Natural killer cell (primary cell): ENCODE measurements at regions not wholly inside any gene's neighbourhood (a gene's known extent, or its start where the extent isn't known, plus 50 kb on each side); places are given as distances from the start of the nearest gene placed in this dataset.

Experiments used
- ATAC-seq, 3 donors: fragments of 150-1000 bp in 2 of 3; fragments of 200-7000 bp in 1 of 3; cut with Tn5 transposase; 1 replicate in 1 of 3; 2 replicates in 2 of 3; pipeline ENCODE4 v1.10.0; 2021; ENCODE audit warnings: mild to moderate bottlenecking in 2 of 3, moderate library complexity in 2 of 3
- DNase-seq, 2 donors: peaks; one replicate each; pipeline versions ENCODE4 v3.0.0 to v3.0.0-alpha.2; 2013 to 2021; ENCODE audit warnings: mixed read lengths in 1 of 2
- H3K27ac ChIP-seq: one replicate; pipeline ENCODE4 v1.5.1; 2013; ENCODE audit warnings: mild to moderate bottlenecking, low read length
- H3K27me3 ChIP-seq: one replicate; pipeline ENCODE4 v1.6.1; 2013; ENCODE audit warnings: low read length; ENCODE audit not compliant: control insufficient read depth, insufficient read depth
- H3K36me3 ChIP-seq: one replicate; pipeline ENCODE4 v1.6.1; 2013; ENCODE audit warnings: low read length; ENCODE audit not compliant: control insufficient read depth, insufficient read depth
- H3K4me1 ChIP-seq: one replicate; pipeline ENCODE4 v1.6.1; 2013; ENCODE audit warnings: low read length; ENCODE audit not compliant: control insufficient read depth, insufficient read depth
- H3K4me3 ChIP-seq: one replicate; pipeline ENCODE4 v1.5.1; 2013; ENCODE audit warnings: low read length
- H3K9me3 ChIP-seq: one replicate; pipeline ENCODE4 v1.6.1; 2013; ENCODE audit warnings: low read length; ENCODE audit not compliant: control insufficient read depth, insufficient read depth
- H3K27ac Mint-ChIP-seq, 2 donors: one replicate each; pipeline ENCODE4 v1.8.0; 2022; ENCODE audit warnings: mild to moderate bottlenecking in 2 of 2, mixed read lengths in 2 of 2, moderate library complexity in 1 of 2
- H3K27me3 Mint-ChIP-seq, 2 donors: one replicate each; pipeline ENCODE4 v1.8.0; 2022; ENCODE audit warnings: low read depth in 2 of 2, mixed read lengths in 2 of 2
- H3K36me3 Mint-ChIP-seq: one replicate; pipeline ENCODE4 v1.8.0; 2022; ENCODE audit warnings: mixed read lengths
- H3K4me1 Mint-ChIP-seq, 2 donors: one replicate each; pipeline ENCODE4 v1.8.0; 2022; ENCODE audit warnings: mixed read lengths in 2 of 2
- H3K4me3 Mint-ChIP-seq: one replicate; pipeline ENCODE4 v1.8.0; 2022; ENCODE audit warnings: mild to moderate bottlenecking, moderate library complexity, mixed read lengths
- H3K9me3 Mint-ChIP-seq, 2 donors: one replicate each; pipeline ENCODE4 v1.8.0; 2022; ENCODE audit warnings: mixed read lengths in 2 of 2
- WGBS: methylation state at CpG from one replicate; pipeline ENCODE4 v1.1.7; 2013; ENCODE audit warnings: missing lambda C conversion rate; ENCODE audit not compliant: insufficient coverage; 5-methylcytosine and 5-hydroxymethylcytosine counted together
- intact Hi-C: fragments of 100-400 bp; cut with micrococcal nuclease; formaldehyde crosslinking; loops from one replicate; pipeline ENCODE4 v1.14.2; 2022
- TF ChIP-seq, protein P1 (sequence below): fragments of 200-600 bp; IDR thresholded peaks from one replicate; pipeline ENCODE4 v1.8.0; 2022; ENCODE audit warnings: antibody characterized with exemption

DNA sequence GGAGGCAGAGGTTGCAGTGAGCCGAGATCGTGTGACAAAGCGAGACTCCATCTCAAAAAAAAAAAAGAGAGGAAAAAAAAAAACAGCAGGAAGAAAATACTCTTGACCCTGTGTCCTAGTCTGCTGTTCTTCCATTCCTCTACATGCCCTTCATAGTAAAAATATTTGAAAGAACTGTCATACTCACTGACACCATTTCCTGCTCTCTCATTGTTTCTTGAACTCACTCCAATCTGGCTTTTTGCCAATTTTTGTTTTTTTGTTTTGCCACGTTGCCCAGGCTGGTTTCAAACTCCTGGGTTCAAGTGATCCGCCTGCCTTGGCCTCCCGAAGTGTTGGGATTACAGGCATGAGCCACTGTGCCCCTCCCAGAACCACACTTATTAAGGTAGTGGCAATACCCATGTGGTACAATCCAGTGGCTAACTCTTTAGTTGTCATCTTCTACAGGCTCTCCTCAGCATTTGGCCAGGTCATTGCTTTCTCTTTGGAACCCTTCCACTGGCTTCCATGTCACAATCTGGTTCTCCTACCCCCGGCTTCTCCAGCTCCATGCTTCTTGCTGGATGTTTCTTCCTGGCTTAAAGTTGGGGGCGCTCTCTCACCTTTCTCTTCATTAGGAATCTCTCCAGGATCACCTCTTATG, 238.2 kb upstream of the C2CD4B start:
- no peaks in the 10 kb centered on the region for H3K27me3 ChIP-seq
- no peaks in the 10 kb centered on the region for H3K4me1 ChIP-seq
- Mint-ChIP-seq H3K4me1 (no peaks in the 10 kb centered on the region), H3K9me3 (peaks cover 0 to 2% of the 10 kb centered on the region in 2 donors), H3K4me3 (no peak overlapping the region), H3K27ac (no peak overlapping the region), H3K36me3 (no peaks in the 10 kb centered on the region), H3K27me3 (peaks cover 21 to 49% of the 10 kb centered on the region in 2 donors)
- intact Hi-C loops, result no loop called here
- TF ChIP-seq, protein P1, sequence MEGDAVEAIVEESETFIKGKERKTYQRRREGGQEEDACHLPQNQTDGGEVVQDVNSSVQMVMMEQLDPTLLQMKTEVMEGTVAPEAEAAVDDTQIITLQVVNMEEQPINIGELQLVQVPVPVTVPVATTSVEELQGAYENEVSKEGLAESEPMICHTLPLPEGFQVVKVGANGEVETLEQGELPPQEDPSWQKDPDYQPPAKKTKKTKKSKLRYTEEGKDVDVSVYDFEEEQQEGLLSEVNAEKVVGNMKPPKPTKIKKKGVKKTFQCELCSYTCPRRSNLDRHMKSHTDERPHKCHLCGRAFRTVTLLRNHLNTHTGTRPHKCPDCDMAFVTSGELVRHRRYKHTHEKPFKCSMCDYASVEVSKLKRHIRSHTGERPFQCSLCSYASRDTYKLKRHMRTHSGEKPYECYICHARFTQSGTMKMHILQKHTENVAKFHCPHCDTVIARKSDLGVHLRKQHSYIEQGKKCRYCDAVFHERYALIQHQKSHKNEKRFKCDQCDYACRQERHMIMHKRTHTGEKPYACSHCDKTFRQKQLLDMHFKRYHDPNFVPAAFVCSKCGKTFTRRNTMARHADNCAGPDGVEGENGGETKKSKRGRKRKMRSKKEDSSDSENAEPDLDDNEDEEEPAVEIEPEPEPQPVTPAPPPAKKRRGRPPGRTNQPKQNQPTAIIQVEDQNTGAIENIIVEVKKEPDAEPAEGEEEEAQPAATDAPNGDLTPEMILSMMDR, result no peak
- H3K9me3 ChIP-seq, result peaks cover 7% of the 10 kb centered on the region
- WGBS, result 77% methylated on average over 8 of the region's 8 CpGs
- H3K4me3 ChIP-seq, result no peak overlapping the region
- H3K27ac ChIP-seq, result no peak overlapping the region
- ATAC-seq (no peak), DNase-seq (no peak)
- H3K36me3 ChIP-seq, result no peaks in the 10 kb centered on the region

DNA sequence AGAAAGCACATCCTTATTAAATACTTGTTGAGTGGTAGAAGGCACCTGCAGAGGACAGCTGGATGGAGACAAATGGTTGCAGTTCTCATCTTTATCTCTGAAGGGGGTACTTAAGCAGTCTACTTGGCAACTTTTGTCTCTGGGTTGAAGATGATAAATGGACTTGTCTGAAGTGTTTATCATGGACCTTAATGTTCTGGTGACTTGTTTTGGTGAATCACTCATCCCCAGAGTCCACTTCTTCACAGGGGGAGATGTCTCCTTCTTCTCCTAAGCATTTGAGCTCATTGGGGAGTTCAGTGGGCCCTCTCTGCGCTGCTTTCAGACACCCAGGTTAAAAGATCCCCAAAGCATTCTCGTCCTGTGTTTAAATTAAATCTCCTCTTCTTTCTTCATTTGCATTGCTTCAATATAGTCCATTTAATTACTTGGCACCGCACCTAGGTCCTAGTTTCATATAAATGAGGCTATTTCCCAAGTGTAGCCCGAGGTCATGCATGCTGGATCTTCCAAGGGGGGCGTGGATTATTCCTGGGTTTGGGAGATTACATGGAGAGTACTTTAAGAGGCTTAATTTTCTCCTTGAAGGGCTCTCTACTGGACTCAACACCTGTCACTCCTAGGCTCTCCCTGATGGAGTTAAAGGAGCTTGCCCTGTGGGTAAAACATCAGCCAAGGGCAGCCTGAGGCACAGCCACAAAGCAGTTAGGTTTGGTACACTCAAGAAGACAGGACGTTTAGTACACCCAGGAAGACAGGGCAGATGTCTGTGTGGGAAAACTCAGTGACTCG, 239.3 kb upstream of the C2CD4B start:
- ATAC-seq, result no peak
- Histone ChIP-seq H3K9me3 (peaks cover 3% of the 10 kb centered on the region), H3K36me3 (no peaks in the 10 kb centered on the region), H3K27me3 (no peaks in the 10 kb centered on the region), H3K27ac (no peak overlapping the region), H3K4me3 (no peak overlapping the region), H3K4me1 (no peaks in the 10 kb centered on the region)
- no peaks in the 10 kb centered on the region for H3K36me3 Mint-ChIP-seq
- intact Hi-C loops, result no loop called here
- TF ChIP-seq, protein P1, result no peak
- WGBS, result 68% methylated on average over 7 of the region's 7 CpGs
- H3K9me3 Mint-ChIP-seq, result peaks cover 0 to 2% of the 10 kb centered on the region in 2 donors
- DNase-seq, result no peak
- H3K27ac Mint-ChIP-seq, result no peak overlapping the region
- H3K27me3 Mint-ChIP-seq, result peaks cover 19 to 49% of the 10 kb centered on the region in 2 donors
- no peak overlapping the region for H3K4me3 Mint-ChIP-seq
- H3K4me1 Mint-ChIP-seq, result no peaks in the 10 kb centered on the region

DNA sequence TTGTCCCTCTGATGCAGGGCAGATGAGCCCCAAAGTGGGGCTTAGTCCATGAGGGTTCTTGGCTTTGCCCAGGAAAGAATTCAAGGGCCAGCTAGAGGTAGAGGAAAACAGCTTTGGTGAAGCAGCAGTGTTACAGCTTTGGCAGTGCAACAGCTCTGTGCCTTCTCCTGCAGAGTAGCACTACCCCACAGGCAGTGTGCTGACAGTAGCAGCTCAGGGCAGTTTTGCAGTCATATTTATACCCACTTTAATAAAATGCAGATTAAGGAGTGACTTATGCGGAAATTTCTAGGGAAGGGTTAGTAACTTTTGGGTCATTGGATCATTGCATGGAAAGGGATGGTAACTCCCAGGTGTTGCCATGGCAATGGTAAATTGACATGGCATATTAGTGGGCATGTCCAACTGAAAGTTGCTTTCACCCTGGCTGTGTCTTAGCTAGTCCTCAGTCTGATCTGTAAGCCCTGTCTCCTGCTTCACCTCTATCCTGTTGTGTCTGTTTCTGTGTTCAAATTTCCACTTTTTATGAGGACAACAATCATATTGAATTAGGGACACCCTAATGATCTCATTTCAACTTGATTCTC, 241.3 kb upstream of the C2CD4B start:
- no peak for DNase-seq
- Histone ChIP-seq H3K27me3 (no peaks in the 10 kb centered on the region), H3K9me3 (no peaks in the 10 kb centered on the region), H3K27ac (no peak overlapping the region), H3K4me1 (no peaks in the 10 kb centered on the region), H3K4me3 (no peak overlapping the region), H3K36me3 (no peaks in the 10 kb centered on the region)
- H3K27me3 Mint-ChIP-seq, result peaks cover 22 to 48% of the 10 kb centered on the region in 2 donors
- no peaks in the 10 kb centered on the region for H3K36me3 Mint-ChIP-seq
- ATAC-seq, result no peak
- TF ChIP-seq, protein P1, result no peak
- no peak overlapping the region for H3K27ac Mint-ChIP-seq
- no peaks in the 10 kb centered on the region for H3K9me3 Mint-ChIP-seq
- intact Hi-C loops, result no loop called here
- no peak overlapping the region for H3K4me3 Mint-ChIP-seq
- no peaks in the 10 kb centered on the region for H3K4me1 Mint-ChIP-seq
- WGBS, result 89% methylated on average over 1 of the region's 1 CpG
